ENCODE measurements at regions not wholly inside any gene's neighbourhood (a gene's known extent, or its start where the extent isn't known, plus 50 kb on each side); places are given as distances from the start of the nearest gene placed in this dataset.

GRCh38 chr11:80041136-80042000, 600.5 kb upstream of the TENM4 start (continued):
- TF ChIP-seq CHD4 (IDR thresholded peaks at IDR 0.05), result no peak

GRCh38 chr11:80034801-80035200, 594.0 kb upstream of the TENM4 start:
- Histone ChIP-seq H3K27me3 (replicated peaks in 1 of 2; ENCODE audit: control insufficient read depth in 2 of 2, insufficient read depth in 2 of 2, low read length in 1 of 2) (no peaks in the 10 kb centered on the region), H3K36me3 (ENCODE audit: control insufficient read depth in 2 of 2, insufficient read depth in 2 of 2, low read length in 1 of 2) (no peaks in the 10 kb centered on the region), H3K4me1 (ENCODE audit: control insufficient read depth, insufficient read depth, low read length) (no peaks in the 10 kb centered on the region), H3K4me2 (ENCODE audit: control insufficient read depth, insufficient read depth) (no peak overlapping the region), H3K9ac (ENCODE audit: control insufficient read depth, insufficient read depth, low read length) (no peak overlapping the region), H3K4me3 (no peak overlapping the region), H2AFZ (ENCODE audit: control insufficient read depth, low read depth, low read length) (no peak overlapping the region), H3K79me2 (ENCODE audit: control insufficient read depth, insufficient read depth, low read length) (no peaks in the 10 kb centered on the region), H3K27ac (ENCODE audit: control insufficient read depth, insufficient read depth) (no peak overlapping the region), H4K20me1 (ENCODE audit: control insufficient read depth, insufficient read depth) (no peaks in the 10 kb centered on the region), H3K9me3 (replicated peaks; ENCODE audit: control insufficient read depth, insufficient read depth, low read length) (no peaks in the 10 kb centered on the region)
- in situ Hi-C loops (cut with MboI) (no loop called here), intact Hi-C loops (cut with micrococcal nuclease; ENCODE audit: unreplicated experiment) (no loop called here)
- FAIRE-seq (no peak), ATAC-seq (no peak), DNase-seq (ENCODE audit: low read depth, low spot score) (no peak)
- 71% methylated on average over 1 of the region's 1 CpG for WGBS (ENCODE audit: insufficient coverage, insufficient replicate concordance, low lambda C conversion rate, missing lambda C conversion rate)
- no TSS peak for BruUV-seq (replicated peaks)
- RAD21 ChIA-PET (ENCODE audit: unreplicated experiment), result no interaction called here
- SMC1A ChIA-PET (ENCODE audit: uncharacterized antibody, unreplicated experiment), result no interaction called here
- POLR2A ChIA-PET, result no interaction called here
- TF ChIP-seq ZNF24 (IDR thresholded peaks at IDR 0.05), result no peak
- CTCF ChIA-PET, result interaction anchor here (1.8 kb wide), 1 partner anchor 10 kb away, joined by 3 read pairs; no protein-coding TSS in a partner anchor

- ChIA-PET SMC1A (ENCODE audit: uncharacterized antibody, unreplicated experiment) (no interaction called here), POLR2A (no interaction called here), CTCF (no interaction called here), RAD21 (ENCODE audit: unreplicated experiment) (no interaction called here)
- Histone ChIP-seq H3K4me1 (ENCODE audit: control insufficient read depth, insufficient read depth, low read length) (no peaks in the 10 kb centered on the region), H3K36me3 (ENCODE audit: control insufficient read depth in 2 of 2, insufficient read depth in 2 of 2, low read length in 1 of 2) (no peaks in the 10 kb centered on the region), H3K4me2 (ENCODE audit: control insufficient read depth, insufficient read depth) (no peak overlapping the region), H2AFZ (ENCODE audit: control insufficient read depth, low read depth, low read length) (no peak overlapping the region), H3K9me3 (replicated peaks; ENCODE audit: control insufficient read depth, insufficient read depth, low read length) (no peaks in the 10 kb centered on the region), H3K27me3 (replicated peaks in 1 of 2; ENCODE audit: control insufficient read depth in 2 of 2, insufficient read depth in 2 of 2, low read length in 1 of 2) (no peaks in the 10 kb centered on the region), H3K27ac (ENCODE audit: control insufficient read depth, insufficient read depth) (no peak overlapping the region), H3K79me2 (ENCODE audit: control insufficient read depth, insufficient read depth, low read length) (no peaks in the 10 kb centered on the region), H3K9ac (ENCODE audit: control insufficient read depth, insufficient read depth, low read length) (no peak overlapping the region), H3K4me3 (no peak overlapping the region), H4K20me1 (ENCODE audit: control insufficient read depth, insufficient read depth) (no peaks in the 10 kb centered on the region)
- 0% methylated on average over 3 of the region's 3 CpGs for WGBS (ENCODE audit: insufficient coverage, insufficient replicate concordance, low lambda C conversion rate, missing lambda C conversion rate)
- intact Hi-C loops (cut with micrococcal nuclease; ENCODE audit: unreplicated experiment) (no loop called here), in situ Hi-C loops (cut with MboI) (no loop called here)
- FAIRE-seq (no peak), DNase-seq (ENCODE audit: low read depth, low spot score) (no peak), ATAC-seq (no peak)
- BruUV-seq (replicated peaks), result no TSS peak
- TF ChIP-seq NR2C2 (IDR thresholded peaks at IDR 0.05; ENCODE audit: borderline replicate concordance, control insufficient read depth, insufficient read length, low read depth) (no peak), MEF2B (IDR thresholded peaks at IDR 0.05; ENCODE audit: partially characterized antibody, poor library complexity, severe bottlenecking) (no peak), NFYA (IDR thresholded peaks at IDR 0.05; ENCODE audit: borderline replicate concordance, low read depth, low read length) (no peak), POU2F2 (IDR thresholded peaks at IDR 0.05; ENCODE audit: borderline replicate concordance, low read depth, low read length) (no peak), BHLHE40 (IDR thresholded peaks at IDR 0.05; ENCODE audit: borderline replicate concordance in 1 of 2, low read depth in 2 of 2, low read length in 1 of 2) (no peak), PAX8 (IDR thresholded peaks at IDR 0.05) (no peak), TAF1 (IDR thresholded peaks at IDR 0.05; ENCODE audit: borderline replicate concordance, low read depth, low read length) (no peak), TBL1XR1 (IDR thresholded peaks at IDR 0.05; ENCODE audit: low read depth, low read length) (no peak), NRF1 (conservative IDR thresholded peaks at IDR 0.05; ENCODE audit: low read depth, low read length) (no peak), ATF2 (IDR thresholded peaks at IDR 0.05; ENCODE audit: low read length) (no peak), RFX5 (IDR thresholded peaks at IDR 0.05; ENCODE audit: low read depth, low read length) (no peak), KLF5 (IDR thresholded peaks at IDR 0.05; ENCODE audit: partially characterized antibody) (no peak)
These were observed 590.3 kb upstream of the TENM4 start for GRCh38 chr11:80031014-80031600.
